Non-pigmented ciliary epithelial cell (primary cell): ENCODE measurements at regions not wholly inside any gene's neighbourhood (a gene's known extent, or its start where the extent isn't known, plus 50 kb on each side); places are given as distances from the start of the nearest gene placed in this dataset.
"Not testable (repeated sequence)": the region's sequence is repeated elsewhere in the genome, so short reads cannot be mapped to it uniquely, and the experiment has no call there.

Source experiments
- DNase-seq: peaks from one replicate; pipeline ENCODE4 v3.0.0-alpha.2; 2010; ENCODE audit warnings: low read depth

DNA sequence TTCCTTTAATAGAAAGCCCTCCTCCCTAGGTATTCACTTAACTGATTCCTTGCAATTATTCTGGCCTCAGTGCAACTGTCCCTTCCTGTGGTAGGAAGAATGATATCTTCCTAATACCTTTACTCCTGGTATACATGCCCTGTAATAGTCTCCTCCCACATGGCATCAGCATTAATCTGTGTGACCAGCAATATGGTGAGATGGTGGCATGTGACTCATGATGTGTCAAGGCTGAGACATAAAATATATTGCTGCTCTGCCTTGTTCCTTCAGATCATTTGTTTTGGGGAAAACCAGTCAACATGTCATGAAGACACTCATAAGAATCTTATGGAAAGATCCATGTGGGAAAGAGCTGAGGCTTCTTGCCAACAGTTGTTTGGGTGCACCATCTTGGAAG lies 149.1 kb upstream of the TRPM3 start:
- no peak for DNase-seq

DNA sequence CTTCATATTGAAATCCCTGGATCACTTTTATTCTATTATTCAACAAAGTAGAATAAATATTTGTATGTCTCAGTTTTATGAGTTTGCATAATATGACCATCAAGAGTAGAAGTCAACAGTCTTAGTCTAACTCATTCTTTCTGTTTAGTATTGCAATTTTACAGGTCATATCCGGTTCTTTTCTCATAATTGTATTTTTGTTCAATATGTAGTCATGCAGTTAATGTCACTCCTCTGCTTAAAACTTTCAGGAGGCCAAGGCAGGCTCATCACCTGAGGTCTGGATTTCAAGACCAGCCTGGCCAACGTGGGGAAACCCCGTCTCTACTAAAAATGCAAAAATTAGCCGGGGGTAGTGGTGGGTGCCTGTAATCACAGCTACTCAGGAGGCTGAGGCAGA lies 148.4 kb upstream of the TRPM3 start:
- DNase-seq: no peak

DNA sequence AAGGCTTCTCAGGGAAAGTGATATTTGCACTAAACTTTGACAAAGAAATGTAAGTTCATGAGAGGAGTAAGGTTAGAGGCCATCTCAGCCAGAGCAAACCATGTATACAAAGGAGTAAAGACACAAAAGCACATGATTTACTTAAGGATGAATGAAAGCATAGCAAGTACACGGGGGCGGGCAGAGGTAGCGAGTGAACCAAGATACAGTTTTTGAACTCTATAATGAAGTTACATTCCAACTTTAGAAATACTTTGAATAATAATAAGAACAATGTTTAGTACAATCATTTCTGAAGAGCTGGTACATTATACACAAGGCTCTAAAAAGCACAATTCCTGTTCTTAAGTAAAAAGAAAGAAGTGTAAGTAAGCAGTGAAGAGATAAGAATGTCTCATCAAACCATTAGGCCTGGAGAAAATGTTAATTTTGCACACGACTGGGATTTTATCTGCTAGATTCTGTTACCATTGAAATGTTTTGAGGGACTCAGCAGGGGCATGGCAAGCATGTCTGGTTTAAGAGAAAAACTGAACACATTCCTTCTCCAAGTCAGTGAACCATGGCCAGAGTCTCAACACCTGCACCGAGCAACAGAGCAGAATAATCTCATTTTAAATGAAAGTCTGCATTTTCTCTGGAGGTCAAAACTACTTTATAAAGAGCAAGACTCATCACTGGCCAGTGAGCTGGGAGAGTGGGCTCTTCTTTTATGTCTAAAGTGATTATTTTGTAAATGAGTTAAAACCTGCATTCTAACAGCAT lies 147.6 kb upstream of the TRPM3 start:
- no peak for DNase-seq

DNA sequence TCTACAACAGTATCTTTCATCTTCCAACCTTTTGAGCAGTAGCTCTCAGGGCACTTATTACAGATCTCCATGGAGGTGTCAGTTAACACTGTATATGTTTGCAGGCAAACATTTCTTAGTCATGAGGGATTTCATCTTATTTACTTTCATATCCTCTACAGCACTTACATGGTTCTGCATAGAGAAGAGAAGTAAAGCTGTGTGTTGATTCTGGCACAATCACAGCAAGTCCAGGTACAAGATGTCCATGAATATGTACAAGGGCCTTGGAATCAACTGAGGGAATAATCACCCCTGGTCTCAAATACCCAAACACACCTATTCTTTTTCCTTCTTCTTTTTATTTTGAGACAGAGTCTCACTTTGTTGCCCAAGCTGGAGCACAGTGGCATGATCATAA lies 142.0 kb upstream of the TRPM3 start:
- DNase-seq: no peak

DNA sequence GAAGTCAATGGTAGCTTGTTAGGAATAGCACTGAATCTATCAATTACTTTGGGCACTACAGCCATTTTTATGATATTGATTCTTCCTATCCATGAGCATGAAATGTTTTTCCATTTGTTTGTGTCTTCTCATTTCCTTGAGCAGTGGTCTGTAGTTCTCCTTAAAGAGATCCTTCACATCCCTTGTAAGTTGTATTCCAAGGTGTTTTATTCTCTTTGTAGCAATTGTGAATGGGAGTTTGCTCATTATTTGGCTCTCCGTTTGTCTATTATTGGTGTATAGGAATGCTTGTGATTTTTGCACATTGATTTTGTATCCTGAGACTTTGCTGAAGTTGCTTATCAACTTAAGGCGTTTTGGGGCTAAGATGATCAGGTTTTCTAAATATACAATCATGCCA lies 139.0 kb upstream of the TRPM3 start:
- DNase-seq: not testable (repeated sequence)

DNA sequence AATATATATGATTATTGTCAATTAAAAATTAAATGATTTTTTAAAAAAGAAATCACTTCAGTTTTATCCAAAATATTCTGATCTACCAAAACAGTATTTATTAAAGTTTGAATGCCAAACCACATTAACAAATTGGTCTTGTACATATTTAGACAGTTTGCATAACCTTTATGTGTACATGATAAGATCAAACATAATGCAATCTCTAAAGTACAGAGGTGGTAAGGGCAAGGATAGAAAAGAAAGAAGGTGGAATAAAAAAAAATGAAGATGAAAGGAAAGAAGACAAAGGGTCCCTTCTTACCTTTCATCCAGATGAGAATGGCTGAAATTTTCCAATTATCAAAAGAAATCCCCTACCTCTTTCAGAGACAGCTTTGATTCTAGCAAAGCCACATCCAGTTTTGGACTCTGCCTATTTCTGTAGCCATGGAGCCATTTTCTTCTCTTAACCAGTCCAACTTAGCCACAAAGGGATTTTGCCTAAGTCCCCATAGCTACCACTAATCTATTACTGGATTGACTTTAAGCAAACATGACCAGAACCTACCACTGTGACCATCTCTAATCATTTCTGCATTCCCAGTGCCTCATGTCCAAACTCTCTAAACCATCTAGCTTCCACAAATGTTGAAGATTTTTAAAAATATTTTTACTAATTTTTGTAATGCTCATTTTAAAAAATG lies 133.3 kb upstream of the TRPM3 start:
- DNase-seq: no peak

DNA sequence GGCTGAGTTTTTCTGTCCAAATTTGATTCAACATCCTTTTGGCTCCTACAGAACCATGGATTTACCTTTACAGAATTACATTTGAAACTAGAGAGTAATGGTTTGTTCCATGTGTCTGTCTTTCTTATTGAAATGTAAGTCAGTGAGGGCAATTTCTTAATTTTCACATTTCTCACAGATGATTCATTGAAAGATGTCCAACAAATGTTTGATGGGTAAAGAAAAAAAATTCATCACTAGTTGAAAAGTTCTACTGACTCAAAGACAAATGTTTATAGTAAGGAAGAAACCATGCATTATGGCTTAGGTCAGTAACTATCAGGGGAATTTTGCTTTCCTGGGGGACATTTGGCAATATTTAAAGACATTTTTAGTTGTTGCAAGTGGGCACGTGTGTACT lies 131.6 kb upstream of the TRPM3 start:
- no peak for DNase-seq

DNA sequence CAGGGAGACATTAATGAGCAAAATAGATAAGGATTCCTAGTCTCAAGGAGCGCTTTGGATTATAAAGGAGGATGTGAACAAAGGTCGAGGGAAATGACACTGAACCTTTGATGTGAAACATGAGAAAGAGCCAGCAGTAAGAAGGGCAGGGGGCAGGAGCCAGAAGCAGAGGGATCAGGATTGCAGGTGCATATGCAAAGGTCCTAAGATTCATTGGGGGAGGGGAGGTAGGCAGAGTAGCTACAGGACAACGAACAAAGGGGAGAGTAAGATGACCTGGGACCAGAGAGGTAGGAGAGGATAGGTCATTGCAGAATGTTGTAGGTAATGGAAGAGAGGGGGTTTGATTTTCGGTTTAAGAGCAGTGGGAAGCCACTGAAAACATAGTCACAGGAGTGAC lies 129.2 kb upstream of the TRPM3 start:
- DNase-seq: no peak

DNA sequence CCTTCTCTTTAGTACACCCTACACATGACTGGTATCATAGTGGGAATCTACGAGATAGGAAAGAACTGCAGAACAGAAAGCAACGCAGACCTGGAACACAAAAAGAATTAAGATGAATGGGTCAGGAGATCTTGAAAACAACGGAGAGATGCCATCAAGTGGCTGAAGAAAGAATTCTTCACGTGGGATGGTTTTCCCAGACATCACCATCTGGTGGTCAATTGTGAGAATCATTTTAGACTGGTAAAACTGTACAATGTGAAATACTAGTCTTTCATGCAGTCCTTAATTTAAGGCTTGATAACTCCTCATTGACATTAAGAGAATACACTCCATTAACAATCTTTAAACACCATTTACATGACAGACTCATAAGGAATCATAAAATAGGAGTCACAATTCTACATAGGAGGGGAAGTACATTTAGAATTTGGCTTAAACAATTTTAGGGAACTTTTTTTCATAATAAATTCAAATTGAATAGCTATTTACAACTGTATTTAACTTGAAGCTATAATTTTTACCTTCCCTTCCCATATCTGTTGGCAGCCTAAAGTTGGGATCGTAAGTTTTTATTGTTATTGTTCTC lies 128.4 kb upstream of the TRPM3 start:
- peak; percentile 41 for DNase-seq

DNA sequence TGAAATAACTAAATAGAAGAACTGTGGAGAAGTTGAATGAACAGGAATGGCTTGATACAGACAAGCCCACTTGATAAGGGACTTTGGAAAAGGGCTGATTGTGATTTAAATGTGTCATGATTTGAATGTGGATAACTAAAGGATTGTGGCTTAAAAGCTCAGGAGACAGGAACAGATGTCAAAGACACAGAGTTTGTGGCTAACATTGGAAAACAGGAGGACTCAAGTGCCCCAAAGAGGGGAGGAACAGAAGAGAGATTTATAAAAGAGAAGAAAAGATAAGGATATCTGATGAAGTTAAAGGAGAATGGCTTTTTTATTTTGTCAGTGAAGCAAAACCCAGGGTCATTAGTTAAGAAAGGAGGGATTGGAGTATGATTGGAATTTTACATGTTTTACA lies 124.2 kb upstream of the TRPM3 start:
- DNase-seq: no peak

DNA sequence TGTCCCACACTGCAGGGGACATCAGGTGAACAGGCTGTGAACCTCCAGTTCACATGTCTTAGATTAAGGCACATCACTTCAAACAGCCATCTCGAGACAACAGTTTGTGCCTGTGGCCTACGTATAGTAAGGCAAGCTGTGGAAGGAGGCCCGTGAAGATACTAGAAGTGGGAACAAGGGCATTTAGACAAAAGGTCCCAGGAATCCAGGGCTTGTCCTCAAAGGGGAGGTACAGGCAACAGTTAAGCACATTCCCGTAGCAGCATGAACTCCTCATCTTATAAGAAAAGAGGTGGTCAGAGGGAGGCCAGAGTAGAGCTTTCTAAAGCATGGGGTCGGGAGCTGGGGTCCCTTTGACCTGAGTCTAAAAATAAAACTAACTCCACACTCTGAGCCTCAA lies 122.5 kb upstream of the TRPM3 start:
- DNase-seq: no peak

DNA sequence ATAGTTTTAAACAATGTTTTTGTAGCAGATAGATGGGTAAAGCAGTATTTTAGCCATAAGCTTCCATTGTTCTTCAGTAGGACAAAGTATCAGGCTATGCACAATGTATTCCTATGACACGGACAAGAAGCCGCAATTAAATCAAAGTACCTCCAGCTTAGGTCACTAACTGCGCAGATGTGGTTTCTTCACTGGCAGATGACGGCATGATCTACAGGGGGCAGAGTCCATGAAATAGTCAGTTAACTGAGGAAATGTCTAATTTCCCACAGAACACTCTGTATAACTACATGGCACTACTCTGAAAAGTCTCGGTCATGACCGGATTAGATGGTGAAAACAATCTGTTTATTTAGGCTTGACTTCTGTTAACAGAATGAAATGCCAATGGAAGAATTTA lies 120.7 kb upstream of the TRPM3 start:
- DNase-seq: no peak

DNA sequence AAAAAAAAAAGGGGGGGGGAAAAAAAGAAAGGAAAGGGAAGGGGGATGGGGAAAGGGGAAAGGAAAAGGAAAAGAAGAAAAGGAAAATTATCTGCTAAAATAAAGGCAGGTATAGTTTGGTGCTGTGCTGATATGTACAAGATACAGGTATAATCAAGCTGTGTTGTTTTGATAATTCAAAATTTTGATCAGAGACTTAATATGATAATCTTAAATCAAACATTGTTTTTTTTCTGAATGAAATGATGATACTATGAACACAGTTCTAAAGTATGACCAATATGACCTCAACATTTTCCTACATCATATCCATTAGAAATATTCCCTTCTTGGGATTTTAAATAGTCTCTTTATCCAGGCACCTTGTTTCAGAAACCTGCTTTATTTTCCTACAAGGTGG lies 115.6 kb upstream of the TRPM3 start:
- no peak for DNase-seq

DNA sequence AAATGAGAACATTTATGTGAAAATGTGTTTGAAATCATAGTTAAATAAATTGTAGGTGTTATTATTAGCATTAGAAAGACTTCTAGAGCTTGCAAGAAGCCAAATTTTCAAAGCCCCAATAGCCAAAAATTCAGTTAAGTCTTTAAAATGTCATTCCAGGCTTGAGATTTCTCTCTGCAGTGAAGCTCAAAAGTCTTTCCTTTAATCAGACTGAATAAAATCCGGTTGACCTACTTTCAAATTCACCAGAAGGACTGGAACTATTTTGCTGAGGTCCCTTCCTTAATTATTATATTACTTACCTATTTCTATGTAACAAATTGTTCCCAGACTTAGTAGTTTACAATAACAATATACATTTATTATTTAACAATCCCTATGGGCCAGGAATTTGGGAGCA lies 112.2 kb upstream of the TRPM3 start:
- DNase-seq: no peak

DNA sequence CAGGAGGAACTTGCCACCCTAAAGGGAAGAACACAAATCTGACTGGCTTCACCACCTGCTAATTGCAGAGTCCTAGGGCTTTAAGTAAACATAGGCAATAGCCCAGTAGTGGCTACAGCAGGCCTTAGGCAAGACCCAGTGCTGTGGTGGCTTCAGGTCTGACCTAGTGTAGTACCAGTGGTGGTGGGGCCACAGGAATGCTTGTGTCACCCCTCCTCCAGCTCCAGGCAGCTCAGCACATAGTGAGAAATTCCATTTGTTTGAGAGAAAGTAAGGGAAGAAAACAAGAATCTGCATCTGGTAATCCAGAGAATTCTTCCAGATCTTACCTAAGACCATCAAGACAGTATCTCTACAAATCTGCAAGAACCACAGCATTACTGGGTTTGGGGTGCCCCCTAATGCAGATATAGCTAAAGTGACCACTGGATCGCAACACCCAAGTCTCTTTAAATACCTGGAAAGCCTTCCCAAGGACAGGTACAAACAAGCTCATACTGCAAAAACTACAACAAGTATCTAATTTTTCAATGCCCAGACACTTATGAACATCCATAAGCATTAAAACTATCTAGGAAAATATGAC lies 102.6 kb upstream of the TRPM3 start:
- DNase-seq: no peak

DNA sequence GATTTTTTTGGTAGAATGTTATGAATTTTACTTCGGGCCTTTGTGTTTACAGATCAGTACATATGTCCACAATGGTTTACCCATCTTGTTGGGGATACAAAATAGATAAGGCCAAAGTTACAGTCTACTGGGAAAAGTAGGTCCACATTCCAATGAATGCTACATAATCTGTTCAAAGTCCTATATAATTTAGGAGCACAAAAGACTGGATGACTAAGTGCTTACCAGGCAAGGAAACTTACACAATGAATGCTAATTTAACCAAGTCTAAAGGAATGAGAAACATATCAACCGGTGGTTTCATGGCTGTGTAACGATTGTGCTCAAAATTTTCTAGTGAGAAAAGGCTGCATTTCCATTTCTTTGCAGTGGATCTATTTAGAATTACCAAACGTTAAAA lies 97.4 kb upstream of the TRPM3 start:
- DNase-seq: no peak

DNA sequence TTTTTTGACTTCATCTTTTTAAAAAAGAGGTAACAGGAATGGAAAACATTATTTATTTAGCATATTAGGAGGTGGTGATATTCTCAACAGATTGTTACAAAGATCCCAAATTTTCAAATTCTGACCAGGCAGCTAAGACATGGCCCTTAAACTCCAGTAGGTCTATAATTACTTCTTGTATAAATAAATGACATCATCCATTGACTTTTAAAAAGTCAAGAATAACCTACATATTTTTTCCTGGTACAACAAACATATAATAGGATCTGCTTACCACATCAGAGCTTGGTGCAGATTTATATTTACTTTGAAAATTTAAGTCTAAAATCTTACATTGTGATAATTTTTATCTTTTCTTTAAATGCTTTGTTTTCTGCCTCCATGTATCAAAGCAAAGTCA lies 92.2 kb upstream of the TRPM3 start:
- DNase-seq: no peak

DNA sequence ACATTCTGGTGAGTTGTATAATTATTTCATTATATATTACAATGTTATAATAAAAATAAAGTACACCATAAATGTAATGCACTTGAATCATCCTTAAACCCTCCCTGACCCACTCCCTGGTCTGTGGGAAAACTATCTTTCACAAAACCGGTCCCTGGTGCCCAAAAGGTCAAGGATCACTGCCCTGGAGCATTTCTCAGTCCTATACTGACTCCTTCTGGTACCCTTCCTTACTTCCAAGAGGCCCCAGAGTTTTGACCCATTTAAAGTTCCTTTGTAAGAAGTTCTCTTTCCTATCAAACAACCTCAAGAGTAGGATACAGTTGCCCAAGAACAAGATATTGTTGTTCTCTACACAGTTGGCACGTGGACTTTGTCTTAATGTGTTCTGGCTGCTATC lies 88.9 kb upstream of the TRPM3 start:
- DNase-seq: no peak

DNA sequence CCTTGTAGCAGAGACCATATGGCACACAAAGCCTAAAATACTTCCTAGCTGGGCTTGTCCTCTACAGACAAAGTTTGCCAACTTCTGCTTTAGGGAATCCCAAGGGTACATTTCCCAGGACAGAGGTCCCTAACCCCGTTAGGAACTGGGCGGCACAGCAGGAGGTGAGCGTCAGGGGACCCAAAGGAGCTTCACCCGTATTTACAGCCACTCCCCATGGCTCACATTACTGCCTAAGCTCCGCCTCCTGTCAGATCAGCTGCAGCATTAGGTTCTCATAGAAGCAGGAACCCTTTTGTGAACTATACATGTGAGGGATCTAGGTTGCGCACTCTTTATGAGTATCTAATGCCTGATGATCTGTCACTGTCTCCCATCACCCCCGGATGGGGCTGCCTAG lies 88.5 kb upstream of the TRPM3 start:
- no peak for DNase-seq

DNA sequence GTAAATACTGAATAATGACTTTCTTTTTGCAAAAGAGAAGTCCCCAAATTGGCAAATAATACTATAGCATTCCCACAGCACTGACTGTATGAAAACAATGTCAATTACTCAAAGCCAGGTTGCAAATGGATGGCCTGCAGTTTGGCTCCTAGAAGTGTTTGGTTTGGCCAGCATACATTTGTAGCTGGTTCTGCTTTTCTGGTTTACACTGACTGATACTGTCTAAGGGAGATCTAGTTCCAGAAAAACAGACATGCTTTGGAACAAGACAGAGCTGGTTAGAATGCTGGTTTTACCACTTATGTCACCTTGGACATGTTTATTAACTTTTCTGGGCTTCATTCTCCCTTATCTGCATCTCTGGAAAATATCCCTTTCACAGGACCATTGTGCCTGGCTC lies 81.5 kb upstream of the TRPM3 start:
- DNase-seq: no peak

DNA sequence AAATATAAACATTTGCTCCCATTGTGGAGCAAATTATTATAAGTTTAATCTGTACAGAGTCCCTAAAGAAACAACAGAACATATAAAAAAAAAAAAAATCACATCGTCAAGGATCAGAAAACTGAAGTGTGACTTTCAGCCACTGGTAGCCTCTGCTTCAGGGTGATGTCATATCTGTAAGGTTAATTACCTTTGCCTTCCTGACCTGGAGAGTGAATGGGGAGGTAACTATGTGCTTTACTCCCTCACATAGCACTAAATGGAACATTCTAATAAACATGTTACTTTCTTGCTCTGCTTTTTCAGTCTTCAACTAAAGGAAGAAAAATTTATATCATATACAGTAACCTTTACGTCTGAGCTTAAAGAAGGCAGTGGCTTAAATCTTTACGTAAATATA lies 70.3 kb upstream of the TRPM3 start:
- no peak for DNase-seq

DNA sequence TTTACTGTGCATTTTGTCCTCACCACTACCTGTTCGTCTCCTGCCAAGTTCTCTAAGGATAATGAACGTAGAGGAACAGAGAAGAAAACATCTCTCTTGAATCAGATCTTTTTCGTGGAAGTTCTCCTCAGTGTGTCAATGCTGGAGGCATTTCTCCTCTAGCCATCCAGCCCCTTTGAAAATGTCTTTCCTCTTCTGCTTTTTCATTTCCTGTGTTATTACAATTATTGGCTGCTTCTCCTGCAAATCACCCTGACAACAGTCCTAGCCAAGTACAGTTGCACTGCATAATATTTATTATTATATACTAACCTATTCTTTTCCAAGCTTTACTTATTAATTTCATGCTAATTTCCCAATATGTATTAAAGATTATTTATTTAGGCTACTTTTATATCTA lies 61.8 kb upstream of the TRPM3 start:
- no peak for DNase-seq

DNA sequence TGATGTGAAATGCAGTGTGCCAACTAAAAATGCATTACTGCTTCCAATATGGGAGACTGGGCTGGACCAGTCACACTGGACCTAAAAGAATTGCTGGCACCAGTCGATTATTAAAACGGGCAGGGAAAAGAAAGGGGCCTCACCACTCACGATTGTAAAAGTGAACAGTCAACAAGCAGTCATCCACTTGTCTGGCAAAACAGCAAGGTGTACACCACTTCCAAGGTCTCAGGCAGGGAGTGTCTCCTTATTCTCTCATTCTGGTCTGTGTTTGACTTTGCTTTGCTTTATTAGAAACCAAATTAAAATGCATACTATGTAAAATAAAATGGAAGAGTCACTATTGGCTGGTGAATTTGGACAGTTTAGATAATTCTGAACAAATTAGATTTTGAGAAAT lies 57.8 kb upstream of the TRPM3 start:
- DNase-seq: no peak
